H9 (cell line): ENCODE measurements at regions not wholly inside any gene's neighbourhood (a gene's known extent, or its start where the extent isn't known, plus 50 kb on each side); places are given as distances from the start of the nearest gene placed in this dataset.

Experiments
- DNase-seq: peaks from one replicate; pipeline ENCODE4 v3.0.0-alpha.2; 2017
- H2AFZ ChIP-seq: one replicate; pipeline ENCODE4 v1.6.1; 2013; ENCODE audit warnings: mild to moderate bottlenecking, low read length, control low read depth, moderate library complexity
- H2AK5ac ChIP-seq: 2 replicates; pipeline ENCODE4 v1.6.1; 2013; ENCODE audit warnings: low read length, control low read depth, mixed read lengths; ENCODE audit not compliant: insufficient read length
- H2BK120ac ChIP-seq: one replicate; pipeline ENCODE4 v1.6.1; 2013; ENCODE audit warnings: low read depth, mild to moderate bottlenecking, low read length, control low read depth, inconsistent platforms; ENCODE audit not compliant: poor library complexity, severe bottlenecking
- H2BK12ac ChIP-seq: 2 replicates; pipeline ENCODE4 v1.6.1; 2013; ENCODE audit warnings: low read length, control low read depth, mixed read lengths, low read depth; ENCODE audit not compliant: insufficient read length
- H2BK15ac ChIP-seq: 2 replicates; pipeline ENCODE4 v1.6.1; 2013; ENCODE audit warnings: low read depth, low read length, control low read depth
- H2BK20ac ChIP-seq: one replicate; pipeline ENCODE4 v1.6.1; 2013; ENCODE audit warnings: low read depth, mild to moderate bottlenecking, low read length, control low read depth, inconsistent platforms; ENCODE audit not compliant: poor library complexity, severe bottlenecking
- H2BK5ac ChIP-seq: 2 replicates; pipeline ENCODE4 v1.6.1; 2013; ENCODE audit warnings: low read length, control low read depth, mixed read lengths; ENCODE audit not compliant: insufficient read length
- H3K14ac ChIP-seq: 2 replicates; pipeline ENCODE4 v1.6.1; 2013; ENCODE audit warnings: low read length, control low read depth; ENCODE audit not compliant: insufficient read depth
- H3K18ac ChIP-seq: 2 replicates; pipeline ENCODE4 v1.6.1; 2013; ENCODE audit warnings: low read depth, mild to moderate bottlenecking, mixed read lengths, low read length, control low read depth; ENCODE audit not compliant: insufficient read length
- H3K23ac ChIP-seq: 2 replicates; pipeline ENCODE4 v1.6.1; 2013; ENCODE audit warnings: low read length, control low read depth, mixed read lengths, low read depth; ENCODE audit not compliant: insufficient read length
- H3K23me2 ChIP-seq: 2 replicates; pipeline ENCODE4 v1.6.1; 2013; ENCODE audit warnings: low read depth, mild to moderate bottlenecking, mixed read lengths, low read length, control low read depth; ENCODE audit not compliant: insufficient read length, poor library complexity, severe bottlenecking
- H3K27ac ChIP-seq: 2 replicates; pipeline ENCODE4 v1.5.1; 2013; ENCODE audit warnings: low read length, control low read depth, mixed read lengths, low read depth; ENCODE audit not compliant: insufficient read length
- H3K27me3 ChIP-seq: 2 replicates; pipeline ENCODE4 v1.6.1; 2013; ENCODE audit warnings: low read length, control low read depth, inconsistent platforms; ENCODE audit not compliant: insufficient read depth
- H3K4ac ChIP-seq: 2 replicates; pipeline ENCODE4 v1.6.1; 2013; ENCODE audit warnings: low read depth, mild to moderate bottlenecking, control low read depth, inconsistent platforms, low read length, moderate library complexity
- H3K4me1 ChIP-seq: 2 replicates; pipeline ENCODE4 v1.6.1; 2013; ENCODE audit warnings: low read length, control low read depth, inconsistent platforms; ENCODE audit not compliant: insufficient read depth
- H3K4me2 ChIP-seq: 2 replicates; pipeline ENCODE4 v1.6.1; 2013; ENCODE audit warnings: low read length, control low read depth, mixed read lengths; ENCODE audit not compliant: insufficient read length, insufficient read depth
- H3K56ac ChIP-seq: 2 replicates; pipeline ENCODE4 v1.6.1; 2013; ENCODE audit warnings: low read depth, mild to moderate bottlenecking, mixed read lengths, low read length, control low read depth; ENCODE audit not compliant: insufficient read length
- H3K79me1 ChIP-seq: 2 replicates; pipeline ENCODE4 v1.6.1; 2013; ENCODE audit warnings: low read depth, mild to moderate bottlenecking, moderate library complexity, low read length, control low read depth, inconsistent platforms; ENCODE audit not compliant: insufficient read depth, poor library complexity, severe bottlenecking
- H3K79me2 ChIP-seq: 2 replicates; pipeline ENCODE4 v1.6.1; 2013; ENCODE audit warnings: low read length, control low read depth, inconsistent platforms; ENCODE audit not compliant: insufficient read depth
- H3K9ac ChIP-seq: 2 replicates; pipeline ENCODE4 v1.6.1; 2013; ENCODE audit warnings: low read length, control low read depth, mixed read lengths; ENCODE audit not compliant: insufficient read length; ENCODE audit errors: extremely low read depth
- H3K9me3 ChIP-seq: one replicate; pipeline ENCODE4 v1.6.1; 2013; ENCODE audit warnings: low read depth, low read length, inconsistent platforms; ENCODE audit not compliant: control insufficient read depth
- H3T11ph ChIP-seq: one replicate; pipeline ENCODE4 v1.6.1; 2013; ENCODE audit warnings: mild to moderate bottlenecking, low read length, control low read depth, inconsistent platforms
- H4K20me1 ChIP-seq: one replicate; pipeline ENCODE4 v1.6.1; 2013; ENCODE audit not compliant: control insufficient read depth, insufficient read length, insufficient read depth
- H4K5ac ChIP-seq: 2 replicates; pipeline ENCODE4 v1.6.1; 2013; ENCODE audit warnings: low read depth, mild to moderate bottlenecking, mixed read lengths, low read length, control low read depth; ENCODE audit not compliant: insufficient read length
- H4K8ac ChIP-seq: replicated peaks from 2 replicates; pipeline ENCODE4 v1.6.1; 2013; ENCODE audit warnings: low read length, control low read depth, mixed read lengths, low read depth; ENCODE audit not compliant: insufficient read length
- H4K91ac ChIP-seq: 2 replicates; pipeline ENCODE4 v1.6.1; 2013; ENCODE audit warnings: low read depth, mild to moderate bottlenecking, moderate library complexity, mixed read lengths, low read length, control low read depth; ENCODE audit not compliant: insufficient read length
- H3K27ac Mint-ChIP-seq, 3 experiments: 2 replicates in 2 of 3; 3 replicates in 1 of 3; pipeline ENCODE4 v1.8.0; 2020 to 2021; ENCODE audit warnings: mixed read lengths in 3 of 3, mild to moderate bottlenecking in 1 of 3, moderate library complexity in 1 of 3
- H3K27me3 Mint-ChIP-seq: 2 replicates; pipeline ENCODE4 v1.8.0; 2021; ENCODE audit warnings: low read depth, mild to moderate bottlenecking, moderate library complexity, mixed read lengths
- H3K36me3 Mint-ChIP-seq, 3 experiments: 2 replicates in 2 of 3; 3 replicates in 1 of 3; pipeline ENCODE4 v1.8.0; 2020 to 2021; ENCODE audit warnings: low read depth in 3 of 3, mixed read lengths in 3 of 3; ENCODE audit not compliant: insufficient read depth in 1 of 3
- H3K4me1 Mint-ChIP-seq, 2 experiments: 2 replicates each; pipeline ENCODE4 v1.8.0; 2020; ENCODE audit warnings: mixed read lengths in 2 of 2
- H3K4me3 Mint-ChIP-seq, 2 experiments: 2 replicates in 1 of 2; 3 replicates in 1 of 2; pipeline ENCODE4 v1.8.0; 2020 to 2021; ENCODE audit warnings: mild to moderate bottlenecking in 2 of 2, mixed read lengths in 2 of 2, moderate library complexity in 1 of 2
- H3K9me3 Mint-ChIP-seq, 2 experiments: 2 replicates in 1 of 2; 3 replicates in 1 of 2; pipeline ENCODE4 v1.8.0; 2020; ENCODE audit warnings: mild to moderate bottlenecking in 2 of 2, mixed read lengths in 2 of 2, moderate library complexity in 1 of 2
- CTCF ChIP-seq: fragments of 200-600 bp; sonication (generic); conservative IDR thresholded peaks from 3 replicates; pipeline ENCODE4 v1.8.0; 2021; ENCODE audit warnings: antibody characterized with exemption, mild to moderate bottlenecking
- WGBS: extraction: QIAGEN DNeasy Blood & Tissue Kit; methylation state at CpG from one replicate; pipeline ENCODE4 v1.1.7; 2013; ENCODE audit warnings: missing lambda C conversion rate, low lambda C conversion rate, mixed read lengths; ENCODE audit not compliant: insufficient read length; ENCODE audit errors: extremely low coverage; 5-methylcytosine and 5-hydroxymethylcytosine counted together

- Mint-ChIP-seq H3K27ac (no peak overlapping the region), H3K4me3 (no peak overlapping the region), H3K27me3 (peaks cover 11% of the 10 kb centered on the region), H3K9me3 (peaks cover 3 to 6% of the 10 kb centered on the region in 2 experiments; a peak in 3 of 5 replicates), H3K36me3 (peaks cover 0 to 4% (median 0%) of the 10 kb centered on the region in 3 experiments; a peak in 2 of 7 replicates), H3K4me1 (peaks cover 10 to 16% of the 10 kb centered on the region in 2 experiments)
- Histone ChIP-seq H3K79me2 (no peaks in the 10 kb centered on the region), H4K8ac (no peak overlapping the region), H2BK120ac (no peak overlapping the region), H2BK20ac (no peak overlapping the region), H3K27ac (no peak overlapping the region), H3K56ac (no peak overlapping the region), H3K23ac (no peak overlapping the region), H3K4me2 (no peak overlapping the region), H2BK5ac (no peak overlapping the region), H3K23me2 (no peaks in the 10 kb centered on the region), H2AK5ac (no peak overlapping the region), H3K4me1 (no peaks in the 10 kb centered on the region), H2BK15ac (no peak overlapping the region), H3K27me3 (no peaks in the 10 kb centered on the region), H4K91ac (no peak overlapping the region), H3K9me3 (no peaks in the 10 kb centered on the region), H3T11ph (no peak overlapping the region), H2BK12ac (no peak overlapping the region), H3K79me1 (no peaks in the 10 kb centered on the region), H2AFZ (no peak overlapping the region), H3K4ac (no peak overlapping the region), H3K18ac (no peak overlapping the region), H3K14ac (no peak overlapping the region), H3K9ac (no peak overlapping the region), H4K5ac (no peak overlapping the region), H4K20me1 (no peaks in the 10 kb centered on the region)
- no peak for DNase-seq
- TF ChIP-seq CTCF = no peak
- no CpG with 5 or more reads among the region's 6 CpGs for WGBS
Measured at GRCh38 chr18:46301081-46301480, 196.9 kb downstream of the HAUS1 start.
